ENCODE measurements at regions not wholly inside any gene's neighbourhood (a gene's known extent, or its start where the extent isn't known, plus 50 kb on each side); places are given as distances from the start of the nearest gene placed in this dataset.

GRCh38 chr3:59303452-59303851, 253.6 kb upstream of the CFAP20DC start:
- no peak for TF ChIP-seq CTCF (IDR thresholded peaks at IDR 0.05; ENCODE audit: poor library complexity, severe bottlenecking)
- no peak for TF ChIP-seq POLR2AphosphoS5 (IDR thresholded peaks at IDR 0.05)
- no peak for TF ChIP-seq EZH2 (IDR thresholded peaks at IDR 0.05; ENCODE audit: borderline replicate concordance, insufficient read depth, low read length, poor library complexity, severe bottlenecking)
- no peak for TF ChIP-seq REST (IDR thresholded peaks at IDR 0.05; ENCODE audit: borderline replicate concordance)
- TF ChIP-seq EP300 (conservative IDR thresholded peaks at IDR 0.05; ENCODE audit: poor library complexity, severe bottlenecking) = no peak
- TF ChIP-seq SMC3 (conservative IDR thresholded peaks at IDR 0.05; ENCODE audit: poor library complexity) = no peak
- TF ChIP-seq MXI1 (conservative IDR thresholded peaks at IDR 0.05; ENCODE audit: poor library complexity, severe bottlenecking) = no peak

Data from neural cell (in vitro differentiated cells).